ENCODE measurements at regions not wholly inside any gene's neighbourhood (a gene's known extent, or its start where the extent isn't known, plus 50 kb on each side); places are given as distances from the start of the nearest gene placed in this dataset.

DNA sequence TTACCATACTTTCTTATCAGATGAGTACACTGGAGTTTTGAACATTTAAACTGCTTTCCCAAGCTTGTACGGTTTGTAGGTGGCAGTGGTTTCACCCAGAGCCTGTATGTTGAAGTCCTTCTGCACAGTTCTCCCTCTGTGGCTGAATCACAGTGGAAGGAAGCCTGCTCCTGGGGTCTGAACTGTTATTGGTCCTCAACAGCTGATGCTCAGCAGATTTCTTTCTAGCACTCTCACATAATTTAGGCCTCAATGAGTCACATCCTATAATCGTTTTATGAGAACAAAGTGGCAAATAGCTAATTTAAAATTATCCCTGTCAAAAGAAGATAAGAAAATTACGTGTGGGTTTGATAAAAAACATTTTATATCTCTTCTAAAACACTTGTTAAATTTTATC lies 229.7 kb downstream of the TLE4 start:
- DNase-seq (no peak), ATAC-seq (no peak)
- intact Hi-C loops (cut with DNase I, micrococcal nuclease): no loop called here

DNA sequence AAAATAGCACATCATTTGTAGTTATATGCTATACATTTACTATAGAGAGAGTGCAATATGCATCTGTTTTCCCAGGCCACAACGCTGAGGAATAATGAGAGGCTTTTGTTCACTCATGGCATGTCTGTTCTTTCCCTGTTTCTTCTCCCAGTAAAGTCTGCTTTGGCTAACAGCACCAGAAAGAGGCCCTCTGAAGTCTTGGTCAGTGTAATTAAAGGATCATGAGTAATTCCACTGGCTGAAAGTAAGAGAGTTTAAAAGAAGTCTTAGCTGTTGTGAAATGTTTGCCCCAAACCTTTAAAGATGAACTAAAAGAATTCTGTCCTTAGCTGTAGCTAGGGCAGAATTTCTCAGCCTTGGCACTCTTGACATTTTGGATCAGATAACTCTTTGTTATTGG lies 228.8 kb downstream of the TLE4 start:
- DNase-seq: no peak
- intact Hi-C loops (cut with DNase I, micrococcal nuclease): no loop called here

DNA sequence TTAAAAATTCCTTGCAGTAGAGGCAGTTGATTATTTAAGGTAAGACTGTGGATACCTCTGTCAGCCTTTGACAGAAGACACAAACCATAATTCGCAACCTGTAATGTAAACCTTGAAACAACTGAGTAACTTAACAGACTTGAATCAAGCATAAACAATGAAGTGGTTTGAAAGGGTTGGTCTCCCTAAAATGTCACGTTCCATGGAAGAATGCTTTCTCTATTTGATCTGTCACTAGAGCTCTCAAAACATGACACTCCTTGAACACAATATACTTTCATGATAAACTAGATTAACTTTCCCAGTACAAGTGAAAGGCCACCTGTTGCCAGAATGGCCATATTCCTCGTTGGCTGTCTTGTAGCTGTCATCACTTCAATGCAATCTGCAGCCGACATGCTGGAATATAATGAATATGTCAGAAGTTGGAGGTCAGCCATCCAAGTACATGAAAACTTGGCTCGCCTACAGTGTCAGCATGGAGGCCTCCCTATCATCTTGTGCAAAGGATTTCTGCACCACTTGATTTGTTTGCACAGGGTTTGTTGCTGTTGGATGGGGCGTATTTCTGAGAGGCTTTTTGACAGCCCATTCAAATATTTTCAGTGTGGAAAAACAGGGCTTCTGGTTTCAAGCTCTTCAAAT lies 228.0 kb downstream of the TLE4 start:
- ATAC-seq (no peak), DNase-seq (no peak)
- intact Hi-C loops (cut with DNase I, micrococcal nuclease): no loop called here

More for the DNA sequence above, 228.8 kb downstream of the TLE4 start:
- no peak for ATAC-seq

DNA sequence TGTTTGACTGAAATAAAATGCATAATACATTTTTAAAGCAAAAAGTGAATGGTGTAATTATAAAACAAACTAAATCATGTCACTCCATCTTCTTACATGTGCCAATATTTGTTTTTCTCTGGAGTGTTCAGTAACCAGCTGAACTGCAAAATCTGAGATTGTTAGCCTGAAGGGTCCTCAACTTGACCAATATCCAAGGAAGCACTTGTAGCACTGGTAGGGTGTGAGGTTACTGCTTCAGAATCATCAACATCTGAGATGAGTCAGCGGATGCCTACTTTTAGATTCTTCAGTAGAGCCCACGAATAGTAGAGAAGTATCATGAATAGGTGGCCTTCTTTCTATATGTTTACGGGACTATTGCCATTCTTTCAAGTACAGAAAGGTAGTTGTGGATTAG lies 226.7 kb downstream of the TLE4 start:
- DNase-seq: no peak
- no peak for ATAC-seq
- intact Hi-C loops (cut with DNase I, micrococcal nuclease): no loop called here

DNA sequence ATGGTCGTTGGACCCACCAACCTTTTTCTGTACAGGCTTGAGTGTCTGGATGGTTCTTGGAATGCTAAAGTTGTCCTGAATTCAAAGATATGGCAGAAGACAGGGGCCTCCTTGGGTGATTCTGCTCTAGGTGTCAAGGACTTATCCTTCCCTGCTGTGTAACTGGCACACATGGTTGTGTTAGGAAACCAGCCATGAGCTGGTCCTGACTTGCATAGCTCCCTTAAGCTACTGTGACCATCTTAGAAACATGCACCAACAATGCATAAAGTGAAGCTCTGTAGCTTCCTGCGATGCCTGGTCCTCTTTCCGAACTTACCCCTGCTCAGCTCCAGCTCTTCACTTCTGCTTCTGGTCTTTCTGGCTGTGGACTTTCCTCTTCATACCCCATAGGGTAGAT lies 224.6 kb downstream of the TLE4 start:
- intact Hi-C loops (cut with DNase I, micrococcal nuclease): no loop called here
- no peak for ATAC-seq

DNA sequence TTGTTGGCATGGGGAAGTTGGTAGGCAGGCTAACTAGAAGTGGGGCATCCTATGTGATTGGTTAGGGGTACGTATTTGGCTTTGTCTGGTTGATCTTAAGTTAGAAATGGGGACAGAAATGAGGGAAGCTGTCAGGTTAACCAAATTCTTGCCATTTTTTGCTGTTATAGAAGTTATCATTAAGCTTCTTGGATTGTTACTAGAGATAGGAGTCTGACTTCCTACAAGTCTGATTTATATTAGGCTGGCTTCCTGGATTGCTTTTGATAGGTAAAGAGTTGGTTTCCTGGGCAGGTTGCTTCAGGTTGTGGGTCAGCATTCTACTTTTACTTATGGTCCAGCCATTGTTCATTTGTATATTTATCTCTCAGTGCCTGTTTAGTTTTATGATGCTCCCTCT lies 216.9 kb downstream of the TLE4 start:
- ATAC-seq: no peak
- intact Hi-C loops (cut with DNase I, micrococcal nuclease): no loop called here
- no peak for DNase-seq

More for the DNA sequence above, 224.6 kb downstream of the TLE4 start:
- no peak for DNase-seq

DNA sequence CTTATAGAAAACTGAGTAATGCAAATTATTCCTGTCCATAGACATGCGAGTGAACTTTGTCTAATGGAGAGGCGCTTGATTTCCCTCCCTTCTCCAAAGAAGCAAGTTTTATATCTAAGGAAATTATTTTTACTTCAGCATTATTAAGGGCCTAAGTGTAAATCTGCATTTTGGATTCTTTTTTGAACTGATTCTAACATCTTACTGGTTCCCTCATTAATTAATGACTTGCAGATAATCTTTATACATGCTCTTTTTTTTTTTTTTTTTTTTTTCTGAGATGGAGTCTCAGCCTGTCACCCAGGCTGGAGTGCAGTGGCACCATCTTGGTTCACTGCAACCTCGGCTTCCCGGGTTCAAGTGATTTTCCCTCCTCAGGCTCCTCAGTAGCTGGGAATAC lies 209.5 kb downstream of the TLE4 start:
- DNase-seq (no peak), ATAC-seq (no peak)
- intact Hi-C loops (cut with DNase I, micrococcal nuclease): no loop called here

DNA sequence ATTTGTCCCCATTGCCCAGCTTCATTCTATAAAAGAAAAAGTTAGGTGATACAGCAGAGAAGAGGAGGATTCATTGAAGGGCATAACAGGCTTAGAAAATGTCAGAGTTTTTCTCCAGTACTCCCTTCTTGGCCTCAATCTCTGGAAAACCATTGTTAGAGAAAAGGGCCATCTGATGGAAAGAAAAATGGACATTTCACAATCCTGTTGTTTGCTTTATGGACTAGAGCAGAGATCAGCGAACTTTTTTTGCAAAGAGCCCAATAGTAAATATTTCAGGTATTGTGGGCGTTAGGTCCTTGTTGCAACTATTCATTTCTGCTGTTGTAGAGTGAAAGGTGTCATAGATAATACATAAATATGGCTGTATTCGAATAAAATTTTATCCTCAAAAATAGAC lies 208.8 kb downstream of the TLE4 start:
- no peak for ATAC-seq
- no peak for DNase-seq
- intact Hi-C loops (cut with DNase I, micrococcal nuclease): no loop called here

DNA sequence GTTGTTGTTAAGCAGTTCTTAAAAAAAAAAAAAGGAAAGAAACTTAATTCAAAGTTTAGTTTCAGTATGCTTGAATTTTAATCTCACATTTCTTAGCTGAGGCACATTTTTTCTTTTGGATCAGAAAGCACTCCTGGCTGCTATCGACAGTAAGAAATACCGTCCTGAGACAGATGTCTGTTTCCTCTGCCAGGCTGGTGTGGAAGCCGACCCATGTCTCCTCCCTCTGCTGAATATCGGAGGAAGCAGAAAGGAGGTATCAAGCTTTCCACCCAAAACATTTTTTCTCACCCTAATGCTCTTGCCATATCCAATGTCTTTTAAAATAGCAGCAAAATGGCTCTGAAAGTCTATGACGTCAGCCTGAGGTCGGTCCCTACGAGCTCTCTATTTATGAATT lies 208.1 kb downstream of the TLE4 start:
- no peak for ATAC-seq
- DNase-seq: no peak
- intact Hi-C loops (cut with DNase I, micrococcal nuclease): no loop called here

DNA sequence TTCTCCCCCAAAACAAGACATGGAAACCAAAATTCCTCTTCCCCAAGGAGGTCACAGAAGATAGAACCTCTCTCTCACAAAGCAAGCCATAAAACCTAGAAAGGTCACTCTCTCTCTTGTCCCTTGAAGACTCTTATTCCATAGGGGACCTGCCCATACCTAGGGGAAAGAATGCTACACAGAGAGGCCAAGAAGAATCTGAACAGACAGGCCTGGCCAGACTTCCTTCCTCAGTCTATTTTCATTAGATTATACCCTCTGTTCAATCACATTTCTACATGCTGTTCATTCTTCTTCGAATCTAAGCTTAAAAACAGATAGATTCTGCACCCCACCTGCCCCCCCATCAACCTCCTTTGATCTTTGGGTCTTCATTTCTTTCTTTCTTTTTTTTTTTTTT lies 206.8 kb downstream of the TLE4 start:
- DNase-seq (no peak), ATAC-seq (no peak)
- intact Hi-C loops (cut with DNase I, micrococcal nuclease): no loop called here

DNA sequence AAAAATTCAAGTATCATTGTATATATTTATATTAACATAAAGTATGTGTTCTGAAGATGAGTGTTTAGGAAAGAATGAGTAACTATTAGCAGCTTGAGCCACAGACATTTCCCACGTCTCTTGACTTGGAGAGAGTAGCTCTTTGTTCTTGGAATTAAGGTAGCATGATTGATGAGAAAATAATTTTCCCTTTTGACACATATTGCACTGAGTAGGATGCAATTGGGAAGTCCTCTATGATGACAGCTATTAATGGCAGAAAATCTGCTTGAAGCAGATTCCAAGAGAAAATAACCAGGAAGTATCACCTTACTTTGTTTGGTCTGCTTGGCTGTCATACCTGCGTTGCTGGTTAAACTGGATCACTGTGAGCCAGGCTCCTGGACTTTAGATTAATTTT lies 204.8 kb downstream of the TLE4 start:
- no peak for ATAC-seq
- intact Hi-C loops (cut with DNase I, micrococcal nuclease): no loop called here
- no peak for DNase-seq

All from left colon (tissue), 2 donors.